Suprapubic skin (tissue), 4 donors: ENCODE measurements at regions not wholly inside any gene's neighbourhood (a gene's known extent, or its start where the extent isn't known, plus 50 kb on each side); places are given as distances from the start of the nearest gene placed in this dataset.

Experiments used
- DNase-seq, 2 donors: peaks; one replicate each; pipeline ENCODE4 v3.0.0-alpha.2; 2019; ENCODE audit warnings: low spot score in 2 of 2
- H3K27ac ChIP-seq: fragments of 200-600 bp; sonication (generic); one replicate; pipeline ENCODE4 v1.5.1; 2019
- H3K27me3 ChIP-seq: fragments of 200-600 bp; sonication (generic); one replicate; pipeline ENCODE4 v1.5.1; 2019
- H3K36me3 ChIP-seq: fragments of 200-600 bp; sonication (generic); one replicate; pipeline ENCODE4 v1.5.1; 2019
- H3K4me1 ChIP-seq: fragments of 200-600 bp; sonication (generic); one replicate; pipeline ENCODE4 v1.5.1; 2019
- H3K4me3 ChIP-seq: fragments of 200-600 bp; sonication (generic); one replicate; pipeline ENCODE4 v1.5.1; 2019; ENCODE audit warnings: mild to moderate bottlenecking
- H3K9me3 ChIP-seq: fragments of 200-600 bp; sonication (generic); one replicate; pipeline ENCODE4 v1.5.1; 2019
- CTCF ChIP-seq, 2 donors: fragments of 200-600 bp in 1 of 2; fragments of 450-650 bp in 1 of 2; sonication (generic) in 1 of 2; IDR thresholded peaks; one replicate each; pipeline ENCODE4 v1.5.1; 2016 to 2019; ENCODE audit warnings: antibody characterized with exemption in 2 of 2, mild to moderate bottlenecking in 1 of 2, moderate library complexity in 1 of 2
- EP300 ChIP-seq: sonication (generic); formaldehyde crosslinking; IDR thresholded peaks from one replicate; pipeline ENCODE4 v1.6.1; 2017; ENCODE audit warnings: antibody characterized with exemption
- POLR2A ChIP-seq, 2 donors: fragments of 450-650 bp; IDR thresholded peaks; one replicate each; pipeline ENCODE4 v1.6.1; 2017; ENCODE audit warnings: antibody characterized with exemption in 2 of 2, mild to moderate bottlenecking in 2 of 2, moderate library complexity in 2 of 2
- POLR2AphosphoS5 ChIP-seq, 3 donors: sonication (generic); formaldehyde crosslinking; IDR thresholded peaks; one replicate each; pipeline ENCODE4 v1.6.1; 2017; ENCODE audit warnings: antibody characterized with exemption in 3 of 3
- WGBS: methylation state at CpG from one replicate; pipeline ENCODE4 v1.1.5; 2018; 5-methylcytosine and 5-hydroxymethylcytosine counted together

DNA sequence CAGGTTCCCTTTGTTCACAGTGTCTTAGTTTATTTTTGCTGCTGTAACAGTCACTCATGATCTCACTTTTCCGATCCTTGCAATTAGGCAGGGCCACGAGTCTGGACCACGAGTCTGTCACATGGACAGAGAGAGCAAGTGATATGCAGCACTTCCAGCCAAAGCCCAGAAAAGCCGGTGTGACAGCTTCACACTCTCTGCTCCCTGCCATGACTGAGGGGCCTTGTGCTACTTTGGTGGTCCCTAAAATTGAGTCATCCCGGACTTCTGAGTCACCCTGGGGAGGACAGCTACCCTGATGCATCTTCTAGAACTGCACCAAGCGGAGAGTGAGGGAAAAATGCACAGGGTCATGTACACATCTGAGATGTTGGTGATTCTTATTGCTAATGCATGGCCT lies 179.6 kb downstream of the EFNB2 start:
- no peak for TF ChIP-seq POLR2AphosphoS5 (IDR thresholded peaks at IDR 0.05)
- TF ChIP-seq CTCF (IDR thresholded peaks at IDR 0.05): no peak
- TF ChIP-seq POLR2A (IDR thresholded peaks at IDR 0.05): no peak
- TF ChIP-seq EP300: no peak
- Histone ChIP-seq H3K4me3 (no peak overlapping the region), H3K36me3 (no peaks in the 10 kb centered on the region), H3K27ac (no peak overlapping the region), H3K9me3 (no peaks in the 10 kb centered on the region), H3K27me3 (no peaks in the 10 kb centered on the region), H3K4me1 (no peaks in the 10 kb centered on the region)
- DNase-seq: no peak
- WGBS: 90% methylated on average over 6 of the region's 6 CpGs

- Histone ChIP-seq H3K4me1 (no peaks in the 10 kb centered on the region), H3K27me3 (peaks cover 6% of the 10 kb centered on the region), H3K27ac (no peak overlapping the region), H3K4me3 (no peak overlapping the region), H3K9me3 (no peaks in the 10 kb centered on the region), H3K36me3 (no peaks in the 10 kb centered on the region)
- WGBS: 71% methylated on average over 3 of the region's 3 CpGs
- TF ChIP-seq POLR2A (IDR thresholded peaks at IDR 0.05) (no peak), POLR2AphosphoS5 (IDR thresholded peaks at IDR 0.05) (no peak), CTCF (IDR thresholded peaks at IDR 0.05) (no peak), EP300 (no peak)
- no peak for DNase-seq
These were observed 180.5 kb downstream of the EFNB2 start for GRCh38 chr13:106354961-106355360.

GRCh38 chr13:106352850-106353249 lies 182.6 kb downstream of the EFNB2 start:
- Histone ChIP-seq H3K4me1 (peaks cover 16% of the 10 kb centered on the region), H3K4me3 (no peak overlapping the region), H3K9me3 (no peaks in the 10 kb centered on the region), H3K27ac (no peak overlapping the region), H3K27me3 (peaks cover 10% of the 10 kb centered on the region), H3K36me3 (no peaks in the 10 kb centered on the region)
- no peak for DNase-seq
- TF ChIP-seq POLR2AphosphoS5 (IDR thresholded peaks at IDR 0.05) (no peak), CTCF (IDR thresholded peaks at IDR 0.05) (no peak), EP300 (no peak), POLR2A (IDR thresholded peaks at IDR 0.05) (no peak)

DNA sequence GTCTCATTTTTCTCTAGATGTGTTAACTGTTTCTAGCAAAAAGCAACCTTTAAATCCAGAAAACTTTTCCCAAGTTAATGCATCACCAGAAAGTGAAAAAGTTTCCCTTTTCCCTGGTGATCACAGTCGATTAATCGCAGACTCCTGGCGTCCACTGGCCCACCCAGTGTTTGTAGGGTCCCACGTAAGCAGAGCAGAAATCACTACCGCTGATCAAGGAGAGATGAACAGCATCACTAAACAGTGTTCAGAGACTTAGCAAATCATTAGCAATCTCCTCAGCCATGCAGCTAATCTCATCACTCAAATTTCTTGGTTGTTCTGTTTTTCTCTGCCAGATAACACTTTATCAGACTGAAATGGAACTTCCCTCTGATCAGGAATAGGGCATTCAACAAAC lies 184.2 kb downstream of the EFNB2 start:
- no peak overlapping the region for H3K27ac ChIP-seq
- H3K4me3 ChIP-seq: no peak overlapping the region
- no peaks in the 10 kb centered on the region for H3K9me3 ChIP-seq
- H3K36me3 ChIP-seq: no peaks in the 10 kb centered on the region
- no peak for TF ChIP-seq CTCF (IDR thresholded peaks at IDR 0.05)
- no peak for TF ChIP-seq EP300
- TF ChIP-seq POLR2AphosphoS5 (IDR thresholded peaks at IDR 0.05): no peak
- TF ChIP-seq POLR2A (IDR thresholded peaks at IDR 0.05): no peak
- H3K4me1 ChIP-seq: peaks cover 16% of the 10 kb centered on the region
- peaks cover 14% of the 10 kb centered on the region for H3K27me3 ChIP-seq
- 94% methylated on average over 5 of the region's 5 CpGs for WGBS
- no peak for DNase-seq

GRCh38 chr13:106350208-106350607 lies 185.3 kb downstream of the EFNB2 start:
- 76% methylated on average over 4 of the region's 4 CpGs for WGBS
- TF ChIP-seq CTCF (IDR thresholded peaks at IDR 0.05): no peak
- no peak for TF ChIP-seq EP300
- no peak overlapping the region for H3K4me3 ChIP-seq

More at GRCh38 chr13:106350208-106350607, 185.3 kb downstream of the EFNB2 start:
- H3K4me1 ChIP-seq: peaks cover 16% of the 10 kb centered on the region
- H3K9me3 ChIP-seq: no peaks in the 10 kb centered on the region
- H3K27ac ChIP-seq: no peak overlapping the region
- no peak for DNase-seq
- no peaks in the 10 kb centered on the region for H3K36me3 ChIP-seq
- peaks cover 15% of the 10 kb centered on the region for H3K27me3 ChIP-seq
